Stomach (tissue), 8 donors: ENCODE measurements at regions not wholly inside any gene's neighbourhood (a gene's known extent, or its start where the extent isn't known, plus 50 kb on each side); places are given as distances from the start of the nearest gene placed in this dataset.

Experiments used
- DNase-seq, 2 donors: peaks; one replicate each; pipeline versions ENCODE4 v3.0.0 to v3.0.0-alpha.2; 2013 to 2019
- H3K27ac ChIP-seq, 5 donors: fragments of 200-600 bp in 4 of 5; sonication (generic) in 4 of 5; one replicate each; pipeline ENCODE4 v1.5.1; 2013 to 2019; ENCODE audit warnings: mild to moderate bottlenecking in 1 of 5, moderate library complexity in 1 of 5
- H3K27me3 ChIP-seq, 3 donors: fragments of 200-600 bp; sonication (generic); one replicate each; pipeline ENCODE4 v1.5.1; 2017 to 2019; ENCODE audit warnings: mixed run types in 1 of 3
- H3K36me3 ChIP-seq, 4 donors: fragments of 200-600 bp; sonication (generic); 1 replicate in 3 of 4; 2 replicates in 1 of 4; pipeline ENCODE4 v1.5.1; 2016 to 2019
- H3K4me1 ChIP-seq, 4 donors: fragments of 200-600 bp; sonication (generic); one replicate each; pipeline ENCODE4 v1.5.1; 2016 to 2019
- H3K4me3 ChIP-seq, 4 donors: fragments of 200-600 bp; sonication (generic) in 3 of 4; one replicate each; pipeline ENCODE4 v1.5.1; 2016 to 2019; ENCODE audit warnings: mild to moderate bottlenecking in 1 of 4
- H3K9me3 ChIP-seq, 4 donors: fragments of 200-600 bp; sonication (generic); one replicate each; pipeline ENCODE4 v1.5.1; 2016 to 2019
- EP300 ChIP-seq: sonication (generic); formaldehyde crosslinking; IDR thresholded peaks from one replicate; pipeline ENCODE4 v1.6.1; 2017; ENCODE audit warnings: antibody characterized with exemption
- POLR2A ChIP-seq, 4 donors: fragments of 450-650 bp; IDR thresholded peaks; one replicate each; pipeline ENCODE4 v1.6.1; 2016; ENCODE audit warnings: antibody characterized with exemption in 4 of 4, control low read depth in 2 of 4, mild to moderate bottlenecking in 1 of 4, moderate library complexity in 1 of 4
- POLR2AphosphoS5 ChIP-seq, 3 donors: sonication (generic); formaldehyde crosslinking; IDR thresholded peaks; one replicate each; pipeline ENCODE4 v1.6.1; 2016; ENCODE audit warnings: antibody characterized with exemption in 3 of 3
- WGBS, 5 donors: extraction: QIAGEN DNeasy Blood & Tissue Kit in 3 of 5; methylation state at CpG; one replicate each; pipeline versions ENCODE4 v1.1.5 to v1.1.7; 2013 to 2018; 5-methylcytosine and 5-hydroxymethylcytosine counted together
- intact Hi-C: fragments of 100-400 bp; cut with DNase I; formaldehyde crosslinking; loops from one replicate; pipeline ENCODE4 v1.15.1; 2023; ENCODE audit warnings: low total_unique reads
- small RNA-seq, 4 donors: library from RNA; depleted of rRNA; stranded (forward); fragments of <200 nt; gene quantifications; one replicate each; pipeline ENCODE3, GENCODE V24; 2016
- TF ChIP-seq, protein P1 (sequence below), 7 experiments: fragments of 450-650 bp in 4 of 7; fragments of 200-600 bp in 3 of 7; sonication (generic) in 3 of 7; IDR thresholded peaks; one replicate each; pipeline ENCODE4 v1.5.1; 2016 to 2019; ENCODE audit warnings: antibody characterized with exemption in 7 of 7, control low read depth in 2 of 7, mild to moderate bottlenecking in 1 of 7
- donor health status: healthy with polysubstance abuse.
- donor health status: Bipolar disorder and iron deficiency.
- donor health status: healthy.

DNA sequence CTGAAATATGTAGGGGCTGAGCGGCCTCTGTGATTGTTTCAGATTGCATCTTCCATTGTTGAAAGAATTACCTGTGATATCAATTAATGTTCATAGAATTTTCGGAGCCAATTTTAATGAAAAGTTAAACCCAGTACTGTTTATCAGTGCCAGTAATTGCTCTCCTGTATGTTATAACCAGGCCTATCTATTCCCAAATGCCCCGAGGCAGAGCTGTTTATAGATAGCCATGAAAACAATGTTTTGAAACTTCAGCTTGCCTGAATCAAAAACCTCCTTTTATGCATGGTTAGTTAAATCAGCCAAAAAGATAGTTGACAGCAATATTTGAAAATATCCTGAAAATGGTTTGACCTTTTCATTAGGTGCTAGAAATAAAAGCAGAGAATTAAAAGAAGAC, 50.1 kb upstream of the HDAC9 start:
- no peak overlapping the region for H3K4me3 ChIP-seq
- DNase-seq = no peak
- H3K27ac ChIP-seq = no peak overlapping the region
- no peaks in the 10 kb centered on the region for H3K9me3 ChIP-seq
- WGBS, 5 donors = 52 to 67% (median 65%) methylated on average over 3 of the region's 3 CpGs
- H3K27me3 ChIP-seq = no peaks in the 10 kb centered on the region
- H3K36me3 ChIP-seq = no peaks in the 10 kb centered on the region
- TF ChIP-seq POLR2A (IDR thresholded peaks at IDR 0.05) (no peak), EP300 (no peak), POLR2AphosphoS5 (IDR thresholded peaks at IDR 0.05) (no peak)
- TF ChIP-seq, protein P1, sequence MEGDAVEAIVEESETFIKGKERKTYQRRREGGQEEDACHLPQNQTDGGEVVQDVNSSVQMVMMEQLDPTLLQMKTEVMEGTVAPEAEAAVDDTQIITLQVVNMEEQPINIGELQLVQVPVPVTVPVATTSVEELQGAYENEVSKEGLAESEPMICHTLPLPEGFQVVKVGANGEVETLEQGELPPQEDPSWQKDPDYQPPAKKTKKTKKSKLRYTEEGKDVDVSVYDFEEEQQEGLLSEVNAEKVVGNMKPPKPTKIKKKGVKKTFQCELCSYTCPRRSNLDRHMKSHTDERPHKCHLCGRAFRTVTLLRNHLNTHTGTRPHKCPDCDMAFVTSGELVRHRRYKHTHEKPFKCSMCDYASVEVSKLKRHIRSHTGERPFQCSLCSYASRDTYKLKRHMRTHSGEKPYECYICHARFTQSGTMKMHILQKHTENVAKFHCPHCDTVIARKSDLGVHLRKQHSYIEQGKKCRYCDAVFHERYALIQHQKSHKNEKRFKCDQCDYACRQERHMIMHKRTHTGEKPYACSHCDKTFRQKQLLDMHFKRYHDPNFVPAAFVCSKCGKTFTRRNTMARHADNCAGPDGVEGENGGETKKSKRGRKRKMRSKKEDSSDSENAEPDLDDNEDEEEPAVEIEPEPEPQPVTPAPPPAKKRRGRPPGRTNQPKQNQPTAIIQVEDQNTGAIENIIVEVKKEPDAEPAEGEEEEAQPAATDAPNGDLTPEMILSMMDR (IDR thresholded peaks at IDR 0.05) = no peak
- H3K4me1 ChIP-seq = no peaks in the 10 kb centered on the region
- intact Hi-C loops = no loop called here

Small RNAs in the stretch of these regions (small RNA-seq; reads per million reads assigned to genes)
- 0 reads per million in 4 donors for gene MIR1302-6
